ENCODE measurements at regions not wholly inside any gene's neighbourhood (a gene's known extent, or its start where the extent isn't known, plus 50 kb on each side); places are given as distances from the start of the nearest gene placed in this dataset.

GRCh38 chr2:2667690-2668089 is 336.6 kb upstream of the MYT1L start:
- ATAC-seq (ENCODE audit: low FRiP score) (no peak), DNase-seq (ENCODE audit: low spot score) (no peak)

GRCh38 chr2:2665834-2666133 is 334.7 kb upstream of the MYT1L start:
- ATAC-seq (ENCODE audit: low FRiP score) (no peak), DNase-seq (ENCODE audit: low spot score) (no peak)
- TF ChIP-seq CTCF (IDR thresholded peaks at IDR 0.05) = no peak

More at GRCh38 chr2:2667690-2668089, 336.6 kb upstream of the MYT1L start:
- TF ChIP-seq CTCF (IDR thresholded peaks at IDR 0.05) = no peak

DNA sequence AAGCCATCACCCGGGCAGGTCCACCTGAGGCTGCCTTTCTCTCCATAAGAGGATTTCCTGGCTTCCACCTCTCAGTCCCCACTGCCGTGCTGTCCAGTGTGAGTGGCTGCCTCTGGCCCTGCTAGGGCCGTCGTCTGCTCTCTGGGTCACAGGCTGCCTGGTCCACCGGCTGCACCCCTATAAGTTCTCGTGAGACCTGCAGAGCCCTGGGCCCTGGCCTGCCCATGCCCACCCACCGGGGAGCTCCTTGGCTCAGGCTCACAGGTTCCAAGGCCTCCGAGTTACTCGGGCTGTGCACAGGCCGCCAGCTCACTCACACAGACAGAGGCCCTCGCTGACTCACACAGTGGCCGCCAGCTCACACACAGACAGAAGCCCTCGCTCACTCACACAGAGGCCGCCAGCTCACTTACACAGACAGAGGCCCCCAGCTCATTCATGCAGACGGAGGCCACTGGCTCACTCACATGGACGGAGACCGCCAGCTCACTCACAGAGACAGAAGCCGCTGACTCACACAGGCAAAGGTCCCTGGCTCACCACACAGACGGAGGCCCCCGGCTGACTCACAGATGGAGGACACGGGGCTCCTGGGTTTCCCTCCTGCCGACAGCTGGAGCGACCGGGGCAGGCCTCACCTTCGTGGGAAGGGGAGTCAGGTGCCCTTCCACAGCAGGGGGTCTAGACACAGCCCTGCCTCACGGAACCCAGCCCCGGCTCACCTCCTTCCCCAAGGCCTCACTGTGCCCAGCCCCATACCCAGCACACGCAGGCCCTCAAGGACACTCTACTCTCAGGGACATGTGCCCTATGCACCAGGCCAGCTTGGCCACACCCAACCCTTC is 334.1 kb upstream of the MYT1L start:
- TF ChIP-seq CTCF (IDR thresholded peaks at IDR 0.05) = no peak
- DNase-seq (ENCODE audit: low spot score) = no peak
- ATAC-seq (ENCODE audit: low FRiP score) = no peak

- TF ChIP-seq CTCF (IDR thresholded peaks at IDR 0.05) = no peak
- DNase-seq (ENCODE audit: low spot score) (no peak), ATAC-seq (ENCODE audit: low FRiP score) (no peak)
Observed at GRCh38 chr2:2663401-2664036, 332.4 kb upstream of the MYT1L start.

- DNase-seq (ENCODE audit: low spot score) (no peak), ATAC-seq (ENCODE audit: low FRiP score) (no peak)
- TF ChIP-seq CTCF (IDR thresholded peaks at IDR 0.05) = no peak
Observed at GRCh38 chr2:2662847-2663356, 331.8 kb upstream of the MYT1L start.

DNA sequence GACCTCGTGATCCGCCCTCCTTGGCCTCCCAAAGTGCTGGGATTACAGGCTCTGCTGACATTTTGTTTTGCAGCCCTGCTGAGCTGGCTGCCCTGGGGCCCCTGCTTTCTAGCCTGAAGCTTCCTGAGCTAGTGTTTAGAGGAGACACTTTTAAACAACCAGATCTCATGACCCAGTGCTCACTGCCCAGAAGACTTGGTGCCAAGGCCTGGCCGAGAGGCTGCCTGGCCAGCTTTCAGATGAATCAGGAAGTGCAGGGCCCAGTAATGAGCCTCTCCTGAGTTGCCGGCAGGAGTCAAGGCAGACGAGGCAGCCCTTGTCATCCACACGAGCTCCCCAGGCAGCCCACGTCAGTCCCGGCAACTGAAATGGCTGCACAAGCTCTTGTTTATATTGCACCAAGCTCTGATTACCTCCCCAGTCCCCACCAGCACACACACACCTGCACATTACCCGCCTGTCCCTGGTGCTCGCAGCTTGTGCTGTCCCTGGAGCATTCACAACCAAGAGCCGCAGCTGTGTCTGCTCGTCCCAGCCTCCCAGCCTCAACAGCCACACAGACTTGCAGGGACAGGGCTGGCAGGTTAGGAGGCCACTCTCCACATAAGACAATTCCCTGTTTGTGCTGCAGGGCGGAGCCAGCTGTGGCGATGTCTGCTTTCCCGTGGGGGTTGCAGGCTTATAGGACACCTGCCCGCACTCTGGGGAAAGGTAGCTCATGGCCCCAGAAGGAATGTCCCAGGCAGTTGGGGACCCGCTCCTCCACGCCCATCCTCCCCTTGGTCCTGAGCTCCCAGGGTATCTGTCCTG is 331.2 kb upstream of the MYT1L start:
- ATAC-seq (ENCODE audit: low FRiP score) (no peak), DNase-seq (ENCODE audit: low spot score) (no peak)
- TF ChIP-seq CTCF (IDR thresholded peaks at IDR 0.05) = no peak
